Esophagus squamous epithelium (tissue), 5 donors: ENCODE measurements at regions not wholly inside any gene's neighbourhood (a gene's known extent, or its start where the extent isn't known, plus 50 kb on each side); places are given as distances from the start of the nearest gene placed in this dataset.

Experiments used
- DNase-seq: peaks from one replicate; lab custom pipeline; 2025; lab: John Stamatoyannopoulos, UW
- H3K27ac ChIP-seq, 4 donors: fragments of 200-600 bp; sonication (generic); one replicate each; pipeline ENCODE4 v1.5.1; 2016 to 2019; ENCODE audit warnings: mild to moderate bottlenecking in 1 of 4
- H3K27me3 ChIP-seq, 4 donors: fragments of 200-600 bp; sonication (generic); 1 replicate in 3 of 4; 2 replicates in 1 of 4; pipeline versions ENCODE4 v1.5.1 to v1.6.0; 2017 to 2021; ENCODE audit warnings: antibody characterized with exemption in 1 of 4
- H3K36me3 ChIP-seq, 3 donors: fragments of 200-600 bp; sonication (generic); one replicate each; pipeline ENCODE4 v1.5.1; 2016 to 2019
- H3K4me1 ChIP-seq, 3 donors: fragments of 200-600 bp; sonication (generic); one replicate each; pipeline ENCODE4 v1.5.1; 2017 to 2019
- H3K4me3 ChIP-seq, 4 donors: fragments of 200-600 bp; sonication (generic); 1 replicate in 3 of 4; 2 replicates in 1 of 4; pipeline ENCODE4 v1.5.1; 2016 to 2019; ENCODE audit warnings: mild to moderate bottlenecking in 2 of 4, moderate library complexity in 1 of 4
- H3K9me3 ChIP-seq, 3 donors: fragments of 200-600 bp; sonication (generic); one replicate each; pipeline ENCODE4 v1.5.1; 2016 to 2019
- CTCF ChIP-seq, 6 experiments: fragments of 450-650 bp in 4 of 6; fragments of 200-600 bp in 2 of 6; sonication (generic) in 2 of 6; IDR thresholded peaks; one replicate each; pipeline ENCODE4 v1.5.1; 2016 to 2019; ENCODE audit warnings: antibody characterized with exemption in 6 of 6, mild to moderate bottlenecking in 4 of 6, moderate library complexity in 4 of 6
- POLR2A ChIP-seq, 4 donors: fragments of 450-650 bp; IDR thresholded peaks; one replicate each; pipeline ENCODE4 v1.6.1; 2017; ENCODE audit warnings: antibody characterized with exemption in 4 of 4, mild to moderate bottlenecking in 4 of 4, moderate library complexity in 3 of 4
- WGBS, 2 donors: methylation state at CpG; one replicate each; pipeline ENCODE4 v1.1.5; 2018; 5-methylcytosine and 5-hydroxymethylcytosine counted together
- intact Hi-C: fragments of 100-400 bp; cut with DNase I; formaldehyde crosslinking; loops from one replicate; pipeline ENCODE4 v1.15.0; 2022
- donor health status: DM: yes; HTN: yes; CAD: no.

- peak overlapping the region in 1 of 4 donors; percentile 69 for H3K27ac ChIP-seq
- TF ChIP-seq CTCF (IDR thresholded peaks at IDR 0.05): no peak
- TF ChIP-seq POLR2A (IDR thresholded peaks at IDR 0.05): no peak
- peaks cover 0 to 8% (median 0%) of the 10 kb centered on the region in 3 donors for H3K4me1 ChIP-seq
- H3K4me3 ChIP-seq: no peak overlapping the region
- no peaks in the 10 kb centered on the region for H3K36me3 ChIP-seq
- WGBS, 2 donors: 65 to 69% methylated on average over 2 of the region's 2 CpGs
- H3K9me3 ChIP-seq: no peaks in the 10 kb centered on the region
- no peaks in the 10 kb centered on the region for H3K27me3 ChIP-seq
- DNase-seq: no peak
- intact Hi-C loops: no loop called here
These were observed 134.1 kb upstream of the CREB1 start for GRCh38 chr2:207395535-207396251.

- H3K27me3 ChIP-seq: no peaks in the 10 kb centered on the region
- WGBS, 2 donors: 91% methylated on average over 9 of the region's 9 CpGs
- intact Hi-C loops: no loop called here
- H3K27ac ChIP-seq: no peak overlapping the region
- no peaks in the 10 kb centered on the region for H3K36me3 ChIP-seq
- H3K4me3 ChIP-seq: no peak overlapping the region
- TF ChIP-seq CTCF (IDR thresholded peaks at IDR 0.05) (no peak), POLR2A (IDR thresholded peaks at IDR 0.05) (no peak)
- H3K9me3 ChIP-seq: no peaks in the 10 kb centered on the region
- DNase-seq: no peak
- peaks cover 0 to 8% (median under 1%) of the 10 kb centered on the region in 3 donors for H3K4me1 ChIP-seq
These were observed 131.7 kb upstream of the CREB1 start for GRCh38 chr2:207397917-207398655.

GRCh38 chr2:207399301-207399700, 130.5 kb upstream of the CREB1 start:
- DNase-seq: no peak
- no peaks in the 10 kb centered on the region for H3K36me3 ChIP-seq
- no peaks in the 10 kb centered on the region for H3K27me3 ChIP-seq
- TF ChIP-seq CTCF (IDR thresholded peaks at IDR 0.05): no peak
- no peak for TF ChIP-seq POLR2A (IDR thresholded peaks at IDR 0.05)
- 73 to 76% methylated on average over 2 of the region's 2 CpGs for WGBS, 2 donors
- H3K27ac ChIP-seq: no peak overlapping the region
- intact Hi-C loops: no loop called here
- H3K4me3 ChIP-seq: no peak overlapping the region
- peaks cover 4 to 16% (median 11%) of the 10 kb centered on the region in 3 donors for H3K4me1 ChIP-seq
- H3K9me3 ChIP-seq: no peaks in the 10 kb centered on the region

GRCh38 chr2:207401338-207401737, 128.4 kb upstream of the CREB1 start:
- DNase-seq: no peak
- no peak for TF ChIP-seq POLR2A (IDR thresholded peaks at IDR 0.05)
- TF ChIP-seq CTCF (IDR thresholded peaks at IDR 0.05): no peak
- Histone ChIP-seq H3K4me1 (peaks cover 4 to 15% (median 11%) of the 10 kb centered on the region in 3 donors), H3K27me3 (no peaks in the 10 kb centered on the region), H3K9me3 (no peaks in the 10 kb centered on the region), H3K36me3 (no peaks in the 10 kb centered on the region), H3K27ac (no peak overlapping the region), H3K4me3 (no peak overlapping the region)
- intact Hi-C loops: no loop called here

GRCh38 chr2:207403141-207403540, 126.6 kb upstream of the CREB1 start:
- WGBS, 2 donors: 63 to 64% methylated on average over 1 of the region's 1 CpG

More at GRCh38 chr2:207403141-207403540, 126.6 kb upstream of the CREB1 start:
- TF ChIP-seq CTCF (IDR thresholded peaks at IDR 0.05) (no peak), POLR2A (IDR thresholded peaks at IDR 0.05) (no peak)
- intact Hi-C loops: no loop called here
- DNase-seq: no peak
- Histone ChIP-seq H3K27ac (no peak overlapping the region), H3K36me3 (no peaks in the 10 kb centered on the region), H3K4me3 (no peak overlapping the region), H3K9me3 (no peaks in the 10 kb centered on the region), H3K27me3 (no peaks in the 10 kb centered on the region), H3K4me1 (peaks cover 4 to 22% (median 17%) of the 10 kb centered on the region in 3 donors)
